ENCODE measurements at regions not wholly inside any gene's neighbourhood (a gene's known extent, or its start where the extent isn't known, plus 50 kb on each side); places are given as distances from the start of the nearest gene placed in this dataset.

- no peaks in the 10 kb centered on the region for H3K9me3 ChIP-seq (ENCODE audit: low read length)
- no peaks in the 10 kb centered on the region for H3F3A ChIP-seq (ENCODE audit: insufficient read depth, low read length, poor library complexity, severe bottlenecking)
- no peak overlapping the region for H3K4me2 ChIP-seq (ENCODE audit: low read length)
- H3K9me2 ChIP-seq (ENCODE audit: insufficient read depth, low read length): no peaks in the 10 kb centered on the region
- no peaks in the 10 kb centered on the region for H3K36me3 ChIP-seq (ENCODE audit: insufficient read depth, low read length)
- H3K79me2 ChIP-seq (replicated peaks; ENCODE audit: insufficient read depth, low read length): no peaks in the 10 kb centered on the region
- TF ChIP-seq EZH2 (IDR thresholded peaks at IDR 0.05; ENCODE audit: borderline replicate concordance, insufficient read depth, low read length, poor library complexity, severe bottlenecking) (no peak), MXI1 (conservative IDR thresholded peaks at IDR 0.05; ENCODE audit: poor library complexity, severe bottlenecking) (no peak), EP300 (conservative IDR thresholded peaks at IDR 0.05; ENCODE audit: poor library complexity, severe bottlenecking) (no peak), POLR2AphosphoS5 (IDR thresholded peaks at IDR 0.05) (no peak), SMC3 (conservative IDR thresholded peaks at IDR 0.05; ENCODE audit: poor library complexity) (no peak), RAD21 (conservative IDR thresholded peaks at IDR 0.05) (no peak), REST (IDR thresholded peaks at IDR 0.05; ENCODE audit: borderline replicate concordance) (no peak), CTCF (IDR thresholded peaks at IDR 0.05; ENCODE audit: poor library complexity, severe bottlenecking) (no peak), TAF1 (IDR thresholded peaks at IDR 0.05; ENCODE audit: low read depth) (no peak)
- H3K9ac ChIP-seq (ENCODE audit: low read length): no peak overlapping the region
- no peak overlapping the region for H3K27ac ChIP-seq (ENCODE audit: low read length)
- H3K27me3 ChIP-seq (ENCODE audit: insufficient read depth, low read depth, low read length): no peaks in the 10 kb centered on the region
- H4K20me1 ChIP-seq (ENCODE audit: insufficient read depth): no peaks in the 10 kb centered on the region
- H2AFZ ChIP-seq (ENCODE audit: low read depth, low read length): no peak overlapping the region
- no peak overlapping the region for H3K4me3 ChIP-seq (ENCODE audit: low read length)
Measured at GRCh38 chr2:15844211-15844801, 96.0 kb upstream of the MYCN start.

DNA sequence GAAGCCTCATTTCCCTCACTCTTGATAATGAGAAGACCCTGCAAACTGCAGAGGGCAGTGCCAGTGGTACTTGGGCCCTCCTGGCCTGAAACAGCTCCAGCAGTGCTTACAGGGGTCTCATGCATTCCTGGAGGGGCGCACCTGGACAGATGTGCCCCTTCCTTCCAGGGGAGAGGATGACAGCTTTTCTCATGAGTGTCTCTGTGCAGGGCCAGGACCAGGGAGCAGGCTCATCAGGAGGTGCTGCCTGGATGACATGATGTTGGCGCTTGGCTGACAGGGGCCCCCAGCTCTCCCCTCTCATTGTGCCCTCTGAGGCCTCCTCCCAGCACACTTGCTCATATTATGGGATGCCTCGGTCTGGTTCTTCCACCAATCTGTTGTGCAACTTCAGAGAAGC, 95.1 kb upstream of the MYCN start:
- Histone ChIP-seq H3K27me3 (ENCODE audit: insufficient read depth, low read depth, low read length) (no peaks in the 10 kb centered on the region), H3K36me3 (ENCODE audit: insufficient read depth, low read length) (no peaks in the 10 kb centered on the region), H3K4me3 (ENCODE audit: low read length) (no peak overlapping the region), H4K20me1 (ENCODE audit: insufficient read depth) (no peaks in the 10 kb centered on the region), H3K9me2 (ENCODE audit: insufficient read depth, low read length) (no peaks in the 10 kb centered on the region), H3F3A (ENCODE audit: insufficient read depth, low read length, poor library complexity, severe bottlenecking) (no peaks in the 10 kb centered on the region), H3K27ac (ENCODE audit: low read length) (no peak overlapping the region), H2AFZ (ENCODE audit: low read depth, low read length) (no peak overlapping the region), H3K9ac (ENCODE audit: low read length) (no peak overlapping the region), H3K4me2 (ENCODE audit: low read length) (no peak overlapping the region), H3K79me2 (replicated peaks; ENCODE audit: insufficient read depth, low read length) (no peaks in the 10 kb centered on the region), H3K9me3 (ENCODE audit: low read length) (no peaks in the 10 kb centered on the region)
- TF ChIP-seq MXI1 (conservative IDR thresholded peaks at IDR 0.05; ENCODE audit: poor library complexity, severe bottlenecking) (no peak), TAF1 (IDR thresholded peaks at IDR 0.05; ENCODE audit: low read depth) (no peak), POLR2AphosphoS5 (IDR thresholded peaks at IDR 0.05) (no peak), SMC3 (conservative IDR thresholded peaks at IDR 0.05; ENCODE audit: poor library complexity) (no peak), RAD21 (conservative IDR thresholded peaks at IDR 0.05) (no peak), EP300 (conservative IDR thresholded peaks at IDR 0.05; ENCODE audit: poor library complexity, severe bottlenecking) (no peak), CTCF (IDR thresholded peaks at IDR 0.05; ENCODE audit: poor library complexity, severe bottlenecking) (no peak), REST (IDR thresholded peaks at IDR 0.05; ENCODE audit: borderline replicate concordance) (no peak), EZH2 (IDR thresholded peaks at IDR 0.05; ENCODE audit: borderline replicate concordance, insufficient read depth, low read length, poor library complexity, severe bottlenecking) (no peak)
